ENCODE measurements at regions not wholly inside any gene's neighbourhood (a gene's known extent, or its start where the extent isn't known, plus 50 kb on each side); places are given as distances from the start of the nearest gene placed in this dataset.

DNA sequence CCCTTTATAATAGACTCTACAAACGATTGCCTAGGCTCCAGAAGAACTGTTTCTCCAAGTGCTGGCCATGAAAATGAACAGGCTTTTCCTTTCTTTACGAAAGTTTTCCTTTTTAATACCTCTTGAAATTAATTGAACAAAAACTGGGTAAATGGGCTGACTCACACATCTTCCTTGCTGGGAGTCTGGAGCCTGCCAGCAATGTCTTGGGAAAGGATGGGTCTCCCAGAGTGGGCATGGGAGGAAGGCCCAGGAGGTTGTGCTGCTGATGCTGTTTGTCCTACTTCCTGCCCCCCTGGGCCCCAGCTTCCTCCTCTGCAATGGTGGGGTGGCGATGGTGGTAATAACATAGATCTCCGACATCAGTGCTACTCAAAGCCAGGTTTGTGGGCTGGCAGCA, 174.1 kb downstream of the RPS24 start:
- TF ChIP-seq CTCF (IDR thresholded peaks at IDR 0.05), result no peak
- TF ChIP-seq POLR2A (IDR thresholded peaks at IDR 0.05), result no peak

Measured in right lobe of liver (tissue), 4 donors.